ENCODE measurements at regions not wholly inside any gene's neighbourhood (a gene's known extent, or its start where the extent isn't known, plus 50 kb on each side); places are given as distances from the start of the nearest gene placed in this dataset.

- no TSS peak for BruUV-seq (replicated peaks)
- ATAC-seq = no peak
- no peaks in the 10 kb centered on the region for H3F3A ChIP-seq (ENCODE audit: low read length, unreplicated experiment)
These were observed 317.5 kb downstream of the PPARGC1A start for GRCh38 chr4:23572382-23572781.

GRCh38 chr4:23567338-23567737, 322.5 kb downstream of the PPARGC1A start:
- Histone ChIP-seq H3K9ac (ENCODE audit: low read length) (no peak overlapping the region), H3K4me2 (ENCODE audit: low read length) (no peak overlapping the region), H3K4me3 (ENCODE audit: low read length) (no peak overlapping the region), H3K27ac (ENCODE audit: low read length) (no peak overlapping the region), H3K9me3 (ENCODE audit: low read length) (no peaks in the 10 kb centered on the region), H4K20me1 (ENCODE audit: low read length) (no peaks in the 10 kb centered on the region), H3K36me3 (ENCODE audit: low read depth, low read length) (no peaks in the 10 kb centered on the region), H2AFZ (ENCODE audit: low read length) (no peak overlapping the region), H3F3A (ENCODE audit: low read length, unreplicated experiment) (no peaks in the 10 kb centered on the region), H3K4me1 (ENCODE audit: insufficient read depth, low read length) (no peaks in the 10 kb centered on the region), H3K9me2 (replicated peaks; ENCODE audit: low read length) (no peaks in the 10 kb centered on the region), H3K27me3 (ENCODE audit: low read length) (no peaks in the 10 kb centered on the region), H3K79me2 (ENCODE audit: low read length) (no peaks in the 10 kb centered on the region)
- no peak for ATAC-seq
- ChIA-PET POLR2A (ENCODE audit: unreplicated experiment) (no interaction called here), CTCF (no interaction called here)
- intact Hi-C loops (cut with micrococcal nuclease) = no loop called here
- no peak for DNase-seq
- no peak for TF ChIP-seq EZH2 (IDR thresholded peaks at IDR 0.05; ENCODE audit: low read length, unreplicated experiment)
- no TSS peak for BruUV-seq (replicated peaks)

More at GRCh38 chr4:23572382-23572781, 317.5 kb downstream of the PPARGC1A start:
- TF ChIP-seq EZH2 (IDR thresholded peaks at IDR 0.05; ENCODE audit: low read length, unreplicated experiment) (no peak), CTCF (conservative IDR thresholded peaks at IDR 0.05; ENCODE audit: low read depth, low read length) (no peak), EZH2phosphoT487 (IDR thresholded peaks at IDR 0.05; ENCODE audit: borderline replicate concordance, low read length) (no peak)
- no peaks in the 10 kb centered on the region for H3K79me2 ChIP-seq (ENCODE audit: low read length)
- H3K4me2 ChIP-seq (ENCODE audit: low read length) = no peak overlapping the region
- H2AFZ ChIP-seq (ENCODE audit: low read length) = no peak overlapping the region
- H3K9ac ChIP-seq (ENCODE audit: low read length) = no peak overlapping the region
- POLR2A ChIA-PET (ENCODE audit: unreplicated experiment) = no interaction called here
- H3K27me3 ChIP-seq (ENCODE audit: low read length) = no peaks in the 10 kb centered on the region
- intact Hi-C loops (cut with micrococcal nuclease) = no loop called here
- H4K20me1 ChIP-seq (ENCODE audit: low read length) = no peaks in the 10 kb centered on the region
- no peaks in the 10 kb centered on the region for H3K9me3 ChIP-seq (ENCODE audit: low read length)
- DNase-seq = no peak
- no peak overlapping the region for H3K4me3 ChIP-seq (ENCODE audit: low read length)
- H3K27ac ChIP-seq (ENCODE audit: low read length) = no peak overlapping the region
- no peaks in the 10 kb centered on the region for H3K9me2 ChIP-seq (replicated peaks; ENCODE audit: low read length)
- no peaks in the 10 kb centered on the region for H3K4me1 ChIP-seq (ENCODE audit: insufficient read depth, low read length)
- CTCF ChIA-PET = no interaction called here
- H3K36me3 ChIP-seq (ENCODE audit: low read depth, low read length) = no peaks in the 10 kb centered on the region

- H3K27ac ChIP-seq (ENCODE audit: low read length) = no peak overlapping the region
- no peaks in the 10 kb centered on the region for H3K9me3 ChIP-seq (ENCODE audit: low read length)
- H3K79me2 ChIP-seq (ENCODE audit: low read length) = no peaks in the 10 kb centered on the region
- no peaks in the 10 kb centered on the region for H3K9me2 ChIP-seq (replicated peaks; ENCODE audit: low read length)
- no peaks in the 10 kb centered on the region for H3K4me1 ChIP-seq (ENCODE audit: insufficient read depth, low read length)
- BruUV-seq (replicated peaks) = no TSS peak
- ATAC-seq (no peak), DNase-seq (no peak)
- H3K4me2 ChIP-seq (ENCODE audit: low read length) = no peak overlapping the region
- H3K4me3 ChIP-seq (ENCODE audit: low read length) = no peak overlapping the region
- CTCF ChIA-PET = no interaction called here
- intact Hi-C loops (cut with micrococcal nuclease) = no loop called here
- H3K36me3 ChIP-seq (ENCODE audit: low read depth, low read length) = no peaks in the 10 kb centered on the region
- POLR2A ChIA-PET (ENCODE audit: unreplicated experiment) = no interaction called here
- no peaks in the 10 kb centered on the region for H3K27me3 ChIP-seq (ENCODE audit: low read length)
- TF ChIP-seq EZH2phosphoT487 (IDR thresholded peaks at IDR 0.05; ENCODE audit: borderline replicate concordance, low read length) = no peak
- TF ChIP-seq EZH2 (IDR thresholded peaks at IDR 0.05; ENCODE audit: low read length, unreplicated experiment) = no peak
- H3K9ac ChIP-seq (ENCODE audit: low read length) = no peak overlapping the region
- H4K20me1 ChIP-seq (ENCODE audit: low read length) = no peaks in the 10 kb centered on the region
- no peak overlapping the region for H2AFZ ChIP-seq (ENCODE audit: low read length)
- H3F3A ChIP-seq (ENCODE audit: low read length, unreplicated experiment) = no peaks in the 10 kb centered on the region
These were observed 329.1 kb downstream of the PPARGC1A start for GRCh38 chr4:23560748-23561147.

GRCh38 chr4:23558101-23558500, 331.7 kb downstream of the PPARGC1A start:
- no peak overlapping the region for H3K9ac ChIP-seq (ENCODE audit: low read length)
- H4K20me1 ChIP-seq (ENCODE audit: low read length) = no peaks in the 10 kb centered on the region
- no peaks in the 10 kb centered on the region for H3K4me1 ChIP-seq (ENCODE audit: insufficient read depth, low read length)
- no peaks in the 10 kb centered on the region for H3K36me3 ChIP-seq (ENCODE audit: low read depth, low read length)
- H3K79me2 ChIP-seq (ENCODE audit: low read length) = no peaks in the 10 kb centered on the region
- no peak overlapping the region for H3K4me2 ChIP-seq (ENCODE audit: low read length)
- no peak overlapping the region for H2AFZ ChIP-seq (ENCODE audit: low read length)
- POLR2A ChIA-PET (ENCODE audit: unreplicated experiment) = no interaction called here
- H3K27ac ChIP-seq (ENCODE audit: low read length) = no peak overlapping the region
- CTCF ChIA-PET = no interaction called here
- no peaks in the 10 kb centered on the region for H3K9me2 ChIP-seq (replicated peaks; ENCODE audit: low read length)
- ATAC-seq = no peak
- no peak for DNase-seq
- no TSS peak for BruUV-seq (replicated peaks)
- intact Hi-C loops (cut with micrococcal nuclease) = no loop called here
- no peak overlapping the region for H3K4me3 ChIP-seq (ENCODE audit: low read length)
- no peaks in the 10 kb centered on the region for H3F3A ChIP-seq (ENCODE audit: low read length, unreplicated experiment)
- H3K9me3 ChIP-seq (ENCODE audit: low read length) = no peaks in the 10 kb centered on the region
- TF ChIP-seq EZH2phosphoT487 (IDR thresholded peaks at IDR 0.05; ENCODE audit: borderline replicate concordance, low read length) = no peak
- no peaks in the 10 kb centered on the region for H3K27me3 ChIP-seq (ENCODE audit: low read length)

All from PC-3 (cell line).